NT2/D1 (cell line): ENCODE measurements at regions not wholly inside any gene's neighbourhood (a gene's known extent, or its start where the extent isn't known, plus 50 kb on each side); places are given as distances from the start of the nearest gene placed in this dataset.

Experiments used
- SUZ12 ChIP-seq: IDR thresholded peaks from 2 replicates; pipeline ENCODE4 v1.6.1; 2011; ENCODE audit not compliant: insufficient read length, insufficient read depth; ENCODE audit errors: extremely low read depth
- ZNF274 ChIP-seq: IDR thresholded peaks from 2 replicates; pipeline ENCODE4 v1.6.1; 2011; ENCODE audit warnings: mild to moderate bottlenecking, low read depth, low read length

DNA sequence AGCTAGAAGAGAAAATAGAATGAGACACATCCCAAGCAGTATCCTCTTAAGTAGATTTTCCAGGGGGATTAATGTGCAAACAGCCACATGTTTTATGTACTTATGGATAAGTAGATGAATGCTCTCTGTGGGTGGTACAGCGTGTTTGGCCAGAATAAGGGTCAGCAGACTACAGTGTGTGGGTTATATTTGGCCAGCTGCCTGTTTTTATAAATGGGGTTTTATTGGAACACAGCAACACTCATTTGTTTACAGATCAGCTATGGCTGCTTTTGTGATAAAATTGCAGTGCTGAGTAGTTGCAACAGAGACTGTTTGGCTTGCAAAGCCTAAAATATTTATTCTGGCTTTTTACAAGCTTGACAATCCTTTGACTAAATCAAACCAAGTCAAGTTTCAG, 780.2 kb upstream of the SEL1L start:
- no peak for TF ChIP-seq ZNF274
- no peak for TF ChIP-seq SUZ12
